GM18519 (cell line): ENCODE measurements at regions not wholly inside any gene's neighbourhood (a gene's known extent, or its start where the extent isn't known, plus 50 kb on each side); places are given as distances from the start of the nearest gene placed in this dataset.
"Not testable (repeated sequence)": the region's sequence is repeated elsewhere in the genome, so short reads cannot be mapped to it uniquely, and the experiment has no call there.

Experiments used
- ATAC-seq: cut with Tn5 transposase; IDR thresholded peaks from one replicate; pipeline ENCODE4 v1.9.1; 2021; ENCODE audit warnings: mild to moderate bottlenecking, moderate library complexity; ENCODE audit not compliant: unreplicated experiment, low FRiP score

- ATAC-seq = not testable (repeated sequence)
Observed at GRCh38 chr16:29333492-29334097, 72.9 kb downstream of the NPIPB11 start.

- not testable (repeated sequence) for ATAC-seq
Observed at GRCh38 chr16:29330623-29331022, 75.9 kb downstream of the NPIPB11 start.

- ATAC-seq = not testable (repeated sequence)
Observed at GRCh38 chr16:29328528-29328927, 78.0 kb downstream of the NPIPB11 start.

- ATAC-seq = not testable (repeated sequence)
Observed at GRCh38 chr16:29327631-29328408, 78.7 kb downstream of the NPIPB11 start.

GRCh38 chr16:29326164-29327125 is 80.1 kb downstream of the NPIPB11 start:
- ATAC-seq = not testable (repeated sequence)

- not testable (repeated sequence) for ATAC-seq
Observed at GRCh38 chr16:29323725-29324124, 82.8 kb downstream of the NPIPB11 start.

- no peak for ATAC-seq
Observed at GRCh38 chr16:29321585-29321984, 84.9 kb downstream of the NPIPB11 start.

GRCh38 chr16:29321000-29321393 is 85.5 kb downstream of the NPIPB11 start:
- ATAC-seq = no peak

GRCh38 chr16:29320274-29320999 is 86.1 kb downstream of the NPIPB11 start:
- no peak for ATAC-seq

- ATAC-seq = no peak
Observed at GRCh38 chr16:29319726-29320125, 86.8 kb downstream of the NPIPB11 start.

- ATAC-seq = not testable (repeated sequence)
Observed at GRCh38 chr16:29318561-29318968, 87.9 kb downstream of the NPIPB11 start.

- ATAC-seq = no peak
Observed at GRCh38 chr16:29318037-29318436, 88.5 kb downstream of the NPIPB11 start.

GRCh38 chr16:29317269-29317668 is 89.2 kb downstream of the NPIPB11 start:
- no peak for ATAC-seq

- no peak for ATAC-seq
Observed at GRCh38 chr16:29316761-29317183, 89.7 kb downstream of the NPIPB11 start.

GRCh38 chr16:29315916-29316517 is 90.5 kb downstream of the NPIPB11 start:
- no peak for ATAC-seq

GRCh38 chr16:29315046-29315445 is 91.5 kb downstream of the NPIPB11 start:
- ATAC-seq = no peak

- ATAC-seq = no peak
Observed at GRCh38 chr16:29314292-29314934, 92.1 kb downstream of the NPIPB11 start.

GRCh38 chr16:29313559-29314048 is 92.9 kb downstream of the NPIPB11 start:
- no peak for ATAC-seq
